HG03520 (cell line): ENCODE measurements at regions not wholly inside any gene's neighbourhood (a gene's known extent, or its start where the extent isn't known, plus 50 kb on each side); places are given as distances from the start of the nearest gene placed in this dataset.
"Not testable (repeated sequence)": the region's sequence is repeated elsewhere in the genome, so short reads cannot be mapped to it uniquely, and the experiment has no call there.

Source experiments
- ATAC-seq: cut with Tn5 transposase; IDR thresholded peaks from one replicate; pipeline ENCODE4 v1.9.1; 2021; ENCODE audit warnings: mild to moderate bottlenecking, moderate library complexity; ENCODE audit not compliant: unreplicated experiment

- ATAC-seq = no peak
These were observed 258.3 kb upstream of the TFAP2D start for GRCh38 chr6:50455029-50455428.

- ATAC-seq = no peak
These were observed 256.0 kb upstream of the TFAP2D start for GRCh38 chr6:50457351-50457750.

DNA sequence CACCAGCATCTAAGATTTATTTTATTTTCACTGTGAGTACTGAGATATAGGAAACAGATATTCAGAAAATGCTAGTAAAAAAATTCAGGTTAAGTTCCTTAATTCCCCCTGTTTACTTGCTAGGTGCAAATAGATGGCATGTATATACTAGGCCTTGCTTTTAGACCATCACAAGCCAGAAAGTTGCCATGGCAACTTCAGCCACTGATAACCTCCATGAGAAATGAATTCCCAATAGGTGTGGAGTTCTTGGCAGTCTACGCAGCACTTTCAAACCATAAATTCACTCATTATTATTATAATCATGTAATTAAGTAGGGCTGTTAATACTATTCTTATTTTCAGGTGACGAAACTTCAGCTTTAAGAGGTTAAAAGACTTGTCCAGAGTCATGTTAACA is 251.6 kb upstream of the TFAP2D start:
- no peak for ATAC-seq

DNA sequence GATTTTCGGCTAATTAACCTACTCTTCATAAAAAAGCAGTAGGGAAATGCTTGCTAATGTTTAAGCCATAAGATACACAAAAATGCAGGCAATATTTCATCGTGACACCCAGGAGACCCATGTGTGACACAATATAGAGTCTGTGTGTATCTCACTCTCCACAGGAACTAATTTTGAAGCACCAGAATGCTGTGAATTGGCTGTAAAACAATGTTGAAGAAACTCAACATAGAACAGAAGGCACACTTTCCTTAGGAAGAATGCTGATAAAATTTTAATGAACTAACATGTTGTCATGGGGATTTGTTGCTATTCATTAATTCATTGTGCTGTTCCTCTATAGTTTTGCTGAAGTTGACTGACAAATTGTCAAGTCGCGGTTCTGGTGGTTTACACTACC is 249.4 kb upstream of the TFAP2D start:
- no peak for ATAC-seq

- ATAC-seq = no peak
These were observed 245.4 kb upstream of the TFAP2D start for GRCh38 chr6:50467931-50468330.

DNA sequence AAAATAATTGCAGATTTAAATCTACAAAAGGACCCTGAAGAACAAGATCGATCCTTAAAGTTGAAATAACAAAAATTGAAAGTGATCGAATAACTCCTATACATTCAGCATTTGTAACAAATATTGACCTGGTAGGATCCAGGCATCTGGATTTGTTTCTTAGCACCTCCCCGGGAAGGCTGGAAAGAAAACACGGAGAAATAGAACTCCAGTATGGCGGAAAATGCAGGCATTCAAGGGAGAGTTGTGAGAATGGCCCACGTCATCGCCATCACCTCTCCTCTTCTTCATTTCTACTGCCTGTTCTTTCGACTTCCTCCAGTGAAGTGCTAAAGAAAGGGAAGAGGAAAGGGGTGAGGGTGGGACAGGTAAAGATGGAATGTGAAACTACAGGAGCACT is 242.3 kb upstream of the TFAP2D start:
- no peak for ATAC-seq

- ATAC-seq = no peak
These were observed 203.0 kb upstream of the TFAP2D start for GRCh38 chr6:50510361-50510760.

DNA sequence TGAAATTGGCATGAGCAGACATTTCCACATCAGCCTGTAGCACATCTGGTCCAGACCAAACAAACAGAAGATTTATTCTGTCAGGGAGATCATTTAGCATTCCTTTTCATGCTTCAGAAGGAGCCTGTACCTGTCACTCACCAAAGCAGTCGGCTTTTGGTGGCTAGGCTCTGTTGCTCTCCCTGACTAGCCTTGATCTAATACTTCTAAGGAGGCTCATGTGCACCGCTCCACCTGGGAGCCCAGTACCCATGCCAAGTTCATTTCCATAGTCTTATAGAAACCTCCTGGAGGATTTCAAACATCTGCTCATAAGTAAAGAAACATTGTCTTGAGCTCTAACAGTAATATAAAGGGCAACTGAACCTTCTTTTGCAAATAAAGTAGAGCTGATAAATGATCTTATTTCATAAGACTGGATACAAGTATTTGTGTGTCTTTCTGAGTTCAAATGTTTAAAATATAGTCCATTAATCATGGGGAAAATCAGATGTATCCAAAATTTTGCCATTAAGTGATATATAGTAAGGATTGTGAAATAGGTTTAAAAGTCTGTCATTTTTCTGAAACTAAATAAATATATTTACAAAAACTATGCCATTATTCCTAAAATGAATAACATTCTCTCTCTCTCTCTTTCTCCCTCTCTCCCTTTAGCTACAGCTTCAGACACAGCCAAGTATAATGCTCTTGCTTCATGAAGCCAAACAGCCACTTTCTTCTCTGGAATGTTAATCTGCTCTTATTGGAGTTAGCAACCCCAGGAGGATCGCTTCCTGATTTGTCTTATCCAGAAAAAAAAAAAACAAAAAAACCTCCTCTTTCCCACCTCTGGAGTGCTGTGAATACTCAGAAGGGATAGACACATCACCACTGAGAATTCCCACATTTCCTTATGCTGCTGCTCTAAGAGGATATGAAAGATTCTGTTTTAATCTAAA is 192.7 kb upstream of the TFAP2D start:
- no peak for ATAC-seq

DNA sequence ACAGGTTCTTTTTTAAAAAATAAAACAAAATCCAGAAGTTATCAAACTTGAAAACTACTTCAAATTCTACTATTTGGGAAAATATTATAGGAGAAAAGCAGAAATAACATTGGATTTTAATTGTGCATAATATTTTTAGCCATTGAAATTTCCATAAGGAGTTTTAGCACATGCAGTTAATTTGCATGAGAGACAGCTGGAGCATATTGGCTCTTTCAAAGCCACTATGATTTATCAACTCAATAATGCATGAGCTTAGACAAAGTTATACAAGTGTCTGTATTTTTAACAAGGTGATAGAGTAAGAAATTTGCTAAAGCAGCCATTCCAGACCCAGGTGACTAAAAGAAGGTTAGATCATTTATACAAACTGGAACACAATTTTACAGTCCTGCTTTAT is 189.0 kb upstream of the TFAP2D start:
- no peak for ATAC-seq

DNA sequence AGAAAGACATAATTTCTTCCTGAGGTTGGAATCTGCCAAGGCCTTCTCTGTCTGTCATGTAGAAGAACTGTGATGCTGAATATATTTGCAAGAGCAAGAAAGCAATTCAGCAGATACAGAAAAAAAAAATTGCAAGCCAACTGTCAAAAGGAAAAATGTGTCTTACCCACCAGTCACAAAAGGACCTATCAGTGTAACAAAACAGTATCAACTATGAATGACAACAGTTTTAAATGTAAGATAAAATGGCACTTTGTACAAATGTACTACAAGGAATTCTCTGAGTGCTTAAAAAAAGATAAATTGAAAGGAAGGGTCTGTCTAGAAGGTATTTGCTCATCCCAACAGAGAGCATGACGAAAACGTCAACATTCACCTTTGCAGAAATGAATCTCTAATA is 185.3 kb upstream of the TFAP2D start:
- no peak for ATAC-seq

- no peak for ATAC-seq
These were observed 173.9 kb upstream of the TFAP2D start for GRCh38 chr6:50539447-50539846.

DNA sequence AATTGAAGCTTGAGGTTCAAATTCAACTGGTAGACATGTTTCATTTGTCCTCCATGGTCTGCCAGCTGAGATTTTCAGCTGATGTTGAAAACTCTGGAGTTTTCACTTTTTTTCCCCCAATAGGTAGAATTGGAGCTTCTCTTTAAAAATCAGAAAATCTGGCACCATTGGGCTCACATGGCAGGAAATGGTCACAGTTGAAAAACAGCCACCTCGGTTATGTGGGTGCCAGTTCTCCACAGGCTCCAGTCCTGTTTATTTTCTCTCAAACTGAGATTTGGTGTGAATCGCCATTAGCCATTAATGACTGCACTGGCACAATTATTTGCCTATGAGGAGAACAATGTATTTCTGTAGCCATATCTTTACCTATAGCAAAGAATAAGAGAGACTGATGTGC is 171.4 kb upstream of the TFAP2D start:
- ATAC-seq = no peak

DNA sequence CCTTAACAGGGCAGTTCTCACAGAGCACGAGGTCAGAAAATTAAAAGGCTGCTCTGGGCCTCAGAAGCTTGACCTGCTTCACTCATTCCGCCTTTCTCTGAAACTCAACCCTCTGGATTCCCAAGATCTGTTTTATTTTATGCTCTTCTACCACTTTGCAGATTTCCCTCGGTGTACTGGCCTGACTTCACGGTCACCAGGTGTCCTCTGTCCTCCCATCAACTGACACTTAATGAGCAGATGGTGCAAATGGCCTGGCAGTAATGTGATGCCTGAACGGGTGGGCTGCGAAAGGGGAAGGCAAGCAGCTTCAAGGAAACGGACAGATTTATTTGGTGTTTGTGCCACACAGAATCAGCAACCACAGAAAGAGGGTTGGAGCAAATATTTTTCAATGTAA is 169.7 kb upstream of the TFAP2D start:
- no peak for ATAC-seq

GRCh38 chr6:50549026-50549425 is 164.3 kb upstream of the TFAP2D start:
- ATAC-seq = no peak

GRCh38 chr6:50549475-50549874 is 163.9 kb upstream of the TFAP2D start:
- no peak for ATAC-seq

- no peak for ATAC-seq
These were observed 157.3 kb upstream of the TFAP2D start for GRCh38 chr6:50555982-50556381.

GRCh38 chr6:50565004-50565403 is 148.3 kb upstream of the TFAP2D start:
- no peak for ATAC-seq

DNA sequence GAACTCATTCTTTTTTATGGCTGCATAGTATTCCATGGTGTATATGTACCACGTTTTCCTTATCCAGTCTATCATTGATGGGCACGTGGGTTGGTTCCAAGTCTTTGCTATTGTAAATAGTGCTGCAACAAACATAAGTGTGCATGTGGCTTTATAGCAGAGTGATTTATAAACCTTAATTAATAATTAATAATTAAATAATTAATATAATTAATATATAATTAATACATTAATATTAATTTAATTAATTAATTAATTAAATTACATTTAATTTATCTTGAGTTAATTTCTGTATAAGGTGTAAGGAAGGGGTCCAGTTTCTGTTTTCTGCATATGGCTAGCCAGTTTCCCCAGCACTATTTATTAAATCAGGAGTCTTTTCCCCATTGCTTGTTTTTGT is 142.1 kb upstream of the TFAP2D start:
- ATAC-seq = not testable (repeated sequence)

GRCh38 chr6:50585441-50586330 is 127.6 kb upstream of the TFAP2D start:
- ATAC-seq = no peak

DNA sequence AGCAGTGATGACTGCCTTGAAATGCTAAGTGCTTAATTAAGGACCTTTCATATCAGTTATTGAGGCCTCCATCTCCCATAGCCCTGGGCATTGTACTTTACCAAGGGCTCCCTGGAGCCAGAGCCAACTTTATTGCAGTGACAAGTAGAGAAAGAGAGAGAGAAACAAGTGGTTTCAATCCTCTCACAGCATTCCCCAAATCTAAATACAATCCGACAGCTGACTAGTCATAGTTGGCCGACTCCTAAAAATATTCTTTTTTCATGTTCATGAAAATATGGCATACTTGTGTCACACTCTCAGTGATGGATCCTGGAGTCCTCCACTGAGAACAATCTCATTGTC is 127.0 kb upstream of the TFAP2D start:
- no peak for ATAC-seq

DNA sequence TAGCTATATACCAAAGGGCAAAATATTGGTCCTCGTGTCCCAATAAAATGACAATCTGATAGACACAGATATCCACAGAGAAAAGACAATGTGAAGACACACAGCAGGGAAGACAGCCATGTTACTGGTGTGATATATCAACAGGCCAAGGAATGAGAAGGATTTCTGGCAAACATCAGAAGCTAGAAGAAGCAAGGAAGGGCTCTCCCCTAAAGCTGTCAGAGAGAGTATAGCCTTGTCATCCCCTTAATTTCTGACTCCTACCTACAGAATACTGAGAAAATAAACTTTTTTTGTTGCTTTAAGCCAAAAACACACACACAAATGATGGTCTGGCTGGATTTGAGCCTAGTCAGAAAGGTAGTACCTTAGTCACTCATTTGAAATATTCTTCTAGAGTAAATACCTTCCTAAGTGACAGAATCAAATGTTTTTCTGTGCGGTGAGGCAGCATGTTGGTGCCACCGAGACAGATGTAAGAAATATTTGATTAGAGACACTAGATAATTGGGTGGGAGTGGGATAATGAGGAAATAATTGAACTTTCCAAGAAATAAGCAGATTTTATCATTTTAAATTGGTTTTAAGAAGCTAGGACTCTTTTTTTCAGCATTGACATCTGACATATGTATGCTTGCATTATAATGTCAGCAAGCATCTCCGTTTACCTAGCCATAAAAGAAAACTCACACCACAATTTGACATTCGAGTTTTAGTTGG is 123.4 kb upstream of the TFAP2D start:
- no peak for ATAC-seq
